K562 (cell line): ENCODE measurements at regions not wholly inside any gene's neighbourhood (a gene's known extent, or its start where the extent isn't known, plus 50 kb on each side); places are given as distances from the start of the nearest gene placed in this dataset.

ENCODE experiments used
- CEBPZ ChIP-seq: fragments of 150-350 bp; IDR thresholded peaks from 2 replicates; pipeline ENCODE4 v1.6.1; 2014; ENCODE audit warnings: low read depth, mild to moderate bottlenecking, low read length, borderline replicate concordance
- CREBBP ChIP-seq: IDR thresholded peaks from one replicate; pipeline ENCODE4 v1.6.1; 2012; ENCODE audit warnings: low read depth, mild to moderate bottlenecking, control low read depth, inconsistent platforms, low read length
- ERF ChIP-seq: fragments of 450-650 bp; formaldehyde crosslinking; IDR thresholded peaks from 2 replicates; pipeline ENCODE4 v1.4.0; 2020; ENCODE audit warnings: mild to moderate bottlenecking, mixed read lengths
- FOXA1 ChIP-seq: fragments of 450-650 bp; IDR thresholded peaks from 2 replicates; pipeline ENCODE4 v1.6.1; 2016; ENCODE audit warnings: mild to moderate bottlenecking, borderline replicate concordance
- FOXA3 ChIP-seq, 2 experiments: fragments of 450-650 bp in 1 of 2; sonication (generic) in 1 of 2; formaldehyde crosslinking; IDR thresholded peaks in 1 of 2; conservative IDR thresholded peaks in 1 of 2; 2 replicates each; pipeline versions ENCODE4 v1.4.0 to v1.8.0; 2020 to 2022; ENCODE audit warnings: mild to moderate bottlenecking in 2 of 2, missing genetic modification reagents in 1 of 2
- HDAC2 ChIP-seq: fragments of 450-650 bp; IDR thresholded peaks from 2 replicates; pipeline ENCODE4 v1.6.1; 2016; ENCODE audit warnings: mild to moderate bottlenecking
- KAT2B ChIP-seq: IDR thresholded peaks from one replicate; pipeline ENCODE4 v1.6.1; 2012; ENCODE audit warnings: low read depth, mild to moderate bottlenecking, control low read depth, inconsistent platforms, low read length, moderate library complexity
- MYBL2 ChIP-seq, 2 experiments: fragments of 450-650 bp in 1 of 2; sonication (generic) in 1 of 2; formaldehyde crosslinking in 1 of 2; IDR thresholded peaks; 2 replicates each; pipeline versions ENCODE4 v1.6.1 to v1.8.1; 2017 to 2022; ENCODE audit warnings: borderline replicate concordance in 1 of 2, inconsistent platforms in 1 of 2, low read depth in 1 of 2, mild to moderate bottlenecking in 1 of 2, missing genetic modification reagents in 1 of 2, moderate library complexity in 1 of 2
- NR1H2 ChIP-seq: sonication (generic); formaldehyde crosslinking; IDR thresholded peaks from 2 replicates; pipeline ENCODE4 v1.4.0; 2020; ENCODE audit warnings: mild to moderate bottlenecking, missing genetic modification reagents
- PHF8 ChIP-seq: fragments of 200-600 bp; sonication (generic); IDR thresholded peaks from 2 replicates; pipeline ENCODE4 v1.6.1; 2012; ENCODE audit warnings: mixed run types, mild to moderate bottlenecking, inconsistent platforms, low read length, moderate library complexity, borderline replicate concordance
- POLR2G ChIP-seq: fragments of 200-400 bp; formaldehyde crosslinking; IDR thresholded peaks from 2 replicates; pipeline ENCODE4 v1.6.1; 2017; ENCODE audit warnings: low read depth, mild to moderate bottlenecking, antibody characterized with exemption, low read length, moderate library complexity
- PREB ChIP-seq: sonication (generic); formaldehyde crosslinking; IDR thresholded peaks from 2 replicates; pipeline ENCODE4 v1.8.1; 2023; ENCODE audit warnings: mild to moderate bottlenecking, missing genetic modification reagents
- SAP30 ChIP-seq: fragments of 200-600 bp; sonication (generic); IDR thresholded peaks from 2 replicates; pipeline ENCODE4 v1.6.1; 2012; ENCODE audit warnings: borderline replicate concordance, low read depth, mild to moderate bottlenecking, moderate library complexity, low read length, control low read depth, inconsistent platforms; ENCODE audit not compliant: insufficient read depth, poor library complexity, severe bottlenecking
- USF1 ChIP-seq: sonication (generic); formaldehyde crosslinking; IDR thresholded peaks from 2 replicates; pipeline ENCODE4 v1.9.0; 2022; ENCODE audit warnings: mild to moderate bottlenecking, missing genetic modification reagents
- VEZF1 ChIP-seq: fragments of 200-800 bp; sonication (Bioruptor generic); IDR thresholded peaks from 2 replicates; pipeline ENCODE4 v1.6.1; 2017; ENCODE audit warnings: missing genetic modification characterization, missing compliant biosample characterization
- ZC3H11A ChIP-seq: IDR thresholded peaks from 2 replicates; pipeline ENCODE4 v1.6.1; 2012; ENCODE audit warnings: low read depth, low read length, improper control_type of control experiment
- ZFX ChIP-seq: sonication (generic); formaldehyde crosslinking; IDR thresholded peaks from 2 replicates; pipeline ENCODE4 v1.8.0; 2022; ENCODE audit warnings: mild to moderate bottlenecking, missing genetic modification reagents, moderate library complexity
- ZNF583 ChIP-seq: fragments of 250-450 bp; sonication (Bioruptor Pico); IDR thresholded peaks from 2 replicates; pipeline ENCODE4 v1.4.0; 2020
- ZNF764 ChIP-seq: fragments of 250-450 bp; sonication (Bioruptor Pico); IDR thresholded peaks from 2 replicates; pipeline ENCODE4 v1.4.0; 2020; ENCODE audit warnings: low read depth, mild to moderate bottlenecking, moderate library complexity
- ZZZ3 ChIP-seq: fragments of 450-650 bp; IDR thresholded peaks from 2 replicates; pipeline ENCODE4 v1.6.1; 2016; ENCODE audit warnings: antibody characterized with exemption, mild to moderate bottlenecking, moderate library complexity

- no peak for TF ChIP-seq KAT2B
- TF ChIP-seq ZZZ3: no peak
- no peak for TF ChIP-seq FOXA1
- no peak for TF ChIP-seq HDAC2
- 0 out of 4 replicates have a peak, but pooled peaks of 1 of the 2 experiments have one; percentile 56 for TF ChIP-seq FOXA3 (CRISPR knock-in tag; conservative IDR thresholded peaks at IDR 0.05 in 1 of 2, IDR thresholded peaks at IDR 0.05 in 1 of 2)
- no peak for TF ChIP-seq SAP30
- no peak; the same call in 1 of the 2 replicates for TF ChIP-seq ZFX
- no peak for TF ChIP-seq VEZF1
- TF ChIP-seq MYBL2 (IDR thresholded peaks at IDR 0.05; ENCODE audit: low read depth): no peak
- TF ChIP-seq MYBL2 (CRISPR knock-in tag; IDR thresholded peaks at IDR 0.05; ENCODE audit: borderline replicate concordance): no peak
- TF ChIP-seq USF1 (CRISPR knock-in tag): peak; percentile 36; the same call in 1 of the 2 replicates
- TF ChIP-seq CREBBP: no peak
- no peak for TF ChIP-seq CEBPZ
- TF ChIP-seq PREB (CRISPR knock-in tag): no peak
- TF ChIP-seq PHF8: 0 out of 2 replicates have a peak, but pooled peaks have one; percentile 45
- peak; percentile 49; the same call in 1 of the 2 replicates for TF ChIP-seq ZNF583 (CRISPR knock-in tag)
- TF ChIP-seq POLR2G: no peak
- no peak for TF ChIP-seq ZC3H11A
- no peak for TF ChIP-seq ERF (CRISPR knock-in tag)
- no peak for TF ChIP-seq NR1H2
- no peak for TF ChIP-seq ZNF764 (CRISPR knock-in tag)
Observed at GRCh38 chr6:3650076-3650958, 101.2 kb downstream of the PXDC1 start (continued).
